ENCODE measurements at regions not wholly inside any gene's neighbourhood (a gene's known extent, or its start where the extent isn't known, plus 50 kb on each side); places are given as distances from the start of the nearest gene placed in this dataset.

GRCh38 chrX:81414630-81415029 is 212.7 kb downstream of the SH3BGRL start:
- ATAC-seq (no peak), FAIRE-seq (no peak), DNase-seq (ENCODE audit: low read depth, low spot score) (no peak)
- in situ Hi-C loops (cut with MboI) = no loop called here
- Histone ChIP-seq H3K79me2 (ENCODE audit: control insufficient read depth, insufficient read depth, low read length) (no peaks in the 10 kb centered on the region), H3K9ac (ENCODE audit: control insufficient read depth, insufficient read depth, low read length) (no peak overlapping the region), H3K4me2 (ENCODE audit: control insufficient read depth, insufficient read depth) (no peak overlapping the region), H4K20me1 (ENCODE audit: control insufficient read depth, insufficient read depth) (no peaks in the 10 kb centered on the region), H3K27me3 (replicated peaks in 1 of 2; ENCODE audit: control insufficient read depth in 2 of 2, insufficient read depth in 2 of 2, low read length in 1 of 2) (no peaks in the 10 kb centered on the region), H3K9me3 (replicated peaks; ENCODE audit: control insufficient read depth, insufficient read depth, low read length) (no peaks in the 10 kb centered on the region), H3K4me3 (no peak overlapping the region), H3K27ac (ENCODE audit: control insufficient read depth, insufficient read depth) (no peak overlapping the region), H3K36me3 (ENCODE audit: control insufficient read depth in 2 of 2, insufficient read depth in 2 of 2, low read length in 1 of 2) (no peaks in the 10 kb centered on the region), H3K4me1 (ENCODE audit: control insufficient read depth, insufficient read depth, low read length) (no peaks in the 10 kb centered on the region), H2AFZ (ENCODE audit: control insufficient read depth, low read depth, low read length) (no peak overlapping the region)
- no TSS peak for BruUV-seq (replicated peaks)
- intact Hi-C loops (cut with micrococcal nuclease; ENCODE audit: unreplicated experiment) = no loop called here
- POLR2A ChIA-PET = no interaction called here
- TF ChIP-seq NKRF (conservative IDR thresholded peaks at IDR 0.05) (no peak), SMAD5 (IDR thresholded peaks at IDR 0.05; ENCODE audit: low read depth) (no peak)
- CTCF ChIA-PET = no interaction called here
- SMC1A ChIA-PET (ENCODE audit: uncharacterized antibody, unreplicated experiment) = interaction anchor here (1.1 kb wide), 1 partner anchor 22 kb away, joined by 3 read pairs; no protein-coding TSS in a partner anchor
- RAD21 ChIA-PET (ENCODE audit: unreplicated experiment) = no interaction called here
- WGBS (ENCODE audit: insufficient coverage, insufficient replicate concordance, low lambda C conversion rate, missing lambda C conversion rate) = 44% methylated on average over 3 of the region's 3 CpGs
